Astrocyte of the spinal cord (primary cell): ENCODE measurements at regions not wholly inside any gene's neighbourhood (a gene's known extent, or its start where the extent isn't known, plus 50 kb on each side); places are given as distances from the start of the nearest gene placed in this dataset.

Source experiments
- DNase-seq: peaks from one replicate; pipeline ENCODE4 v3.0.0; 2011; ENCODE audit warnings: low read depth, low spot score
- H3K4me3 ChIP-seq: 2 replicates; pipeline ENCODE4 v1.5.1; 2011; ENCODE audit warnings: low read depth, mild to moderate bottlenecking, low read length, moderate library complexity
- CTCF ChIP-seq: IDR thresholded peaks from 2 replicates; pipeline ENCODE4 v1.5.1; 2012; ENCODE audit warnings: low read depth, mild to moderate bottlenecking, low read length, inconsistent platforms
- in situ Hi-C: cut with HindIII; loops from 2 replicates; pipeline ENCODE4 v1.10.0; 2017; ENCODE audit warnings: low sequenced_read_pairs

GRCh38 chr16:31712064-31712540, 161.5 kb upstream of the ZNF267 start:
- TF ChIP-seq CTCF = no peak
- in situ Hi-C loops = no loop called here
- no peak overlapping the region for H3K4me3 ChIP-seq
- no peak for DNase-seq

- in situ Hi-C loops = no loop called here
- peak overlapping the region; percentile 92 for H3K4me3 ChIP-seq
- DNase-seq = peak; percentile 94
- TF ChIP-seq CTCF = no peak
These were observed 160.3 kb upstream of the ZNF267 start for GRCh38 chr16:31713071-31713944.

- in situ Hi-C loops = no loop called here
- peak; percentile 25 for TF ChIP-seq CTCF
- H3K4me3 ChIP-seq = peak overlapping the region; percentile 92
- no peak for DNase-seq
These were observed 159.4 kb upstream of the ZNF267 start for GRCh38 chr16:31713945-31714902.

GRCh38 chr16:31714903-31715504, 158.6 kb upstream of the ZNF267 start:
- H3K4me3 ChIP-seq = no peak overlapping the region
- in situ Hi-C loops = no loop called here
- TF ChIP-seq CTCF = no peak
- no peak for DNase-seq

- H3K4me3 ChIP-seq = no peak overlapping the region
- no peak for DNase-seq
- TF ChIP-seq CTCF = no peak
- in situ Hi-C loops = no loop called here
These were observed 157.7 kb upstream of the ZNF267 start for GRCh38 chr16:31715915-31716314.

GRCh38 chr16:31718998-31719397, 154.6 kb upstream of the ZNF267 start:
- in situ Hi-C loops = no loop called here
- no peak for DNase-seq
- TF ChIP-seq CTCF = no peak

More at GRCh38 chr16:31718998-31719397, 154.6 kb upstream of the ZNF267 start:
- H3K4me3 ChIP-seq = no peak overlapping the region
